Testis (tissue), 2 donors: ENCODE measurements at regions not wholly inside any gene's neighbourhood (a gene's known extent, or its start where the extent isn't known, plus 50 kb on each side); places are given as distances from the start of the nearest gene placed in this dataset.

Experiments used
- CTCF ChIP-seq, 3 experiments: fragments of 450-650 bp in 2 of 3; fragments of 200-600 bp in 1 of 3; sonication (generic) in 1 of 3; IDR thresholded peaks; one replicate each; pipeline ENCODE4 v1.5.1; 2016 to 2019; ENCODE audit warnings: antibody characterized with exemption in 3 of 3, mild to moderate bottlenecking in 2 of 3, moderate library complexity in 1 of 3
- POLR2A ChIP-seq: fragments of 450-650 bp; IDR thresholded peaks from one replicate; pipeline ENCODE4 v1.6.1; 2017; ENCODE audit warnings: antibody characterized with exemption, mild to moderate bottlenecking, moderate library complexity

- no peak for TF ChIP-seq CTCF (IDR thresholded peaks at IDR 0.05)
- no peak for TF ChIP-seq POLR2A
Measured at GRCh38 chr4:57249083-57249482, 138.9 kb upstream of the IGFBP7 start.
